ENCODE measurements at regions not wholly inside any gene's neighbourhood (a gene's known extent, or its start where the extent isn't known, plus 50 kb on each side); places are given as distances from the start of the nearest gene placed in this dataset.

DNA sequence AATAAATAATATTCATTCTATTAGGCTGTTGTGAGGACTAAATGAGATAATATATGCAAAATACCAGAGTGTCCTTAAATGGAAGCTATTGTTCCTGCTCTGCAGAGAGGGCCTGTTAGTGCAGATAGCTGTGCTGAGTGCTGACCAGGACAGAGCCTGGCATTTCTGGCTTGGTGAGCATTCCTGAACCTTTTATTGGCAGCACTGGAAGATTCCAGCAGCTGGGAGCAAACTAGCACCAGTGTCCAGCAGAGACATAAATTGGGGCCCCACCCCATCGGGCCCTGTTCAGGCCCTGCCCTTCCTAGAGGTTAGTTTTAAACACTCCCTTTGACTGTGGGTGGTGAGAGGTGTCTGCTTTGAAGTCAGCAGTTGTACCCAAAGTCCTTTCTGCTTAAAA lies 85.9 kb upstream of the GADD45A start:
- TF ChIP-seq CTCF (IDR thresholded peaks at IDR 0.05) (no peak), EZH2 (IDR thresholded peaks at IDR 0.05) (no peak)
